Osteocyte (in vitro differentiated cells): ENCODE measurements at regions not wholly inside any gene's neighbourhood (a gene's known extent, or its start where the extent isn't known, plus 50 kb on each side); places are given as distances from the start of the nearest gene placed in this dataset.

Experiments used
- DNase-seq: peaks from one replicate; pipeline ENCODE4 v3.0.0; 2021; ENCODE audit warnings: mixed read lengths; ENCODE audit not compliant: unreplicated experiment; ENCODE audit errors: extremely low spot score
- H3K27ac Mint-ChIP-seq: one replicate; pipeline ENCODE4 v1.8.0; 2021; ENCODE audit warnings: mild to moderate bottlenecking, mixed read lengths; ENCODE audit not compliant: unreplicated experiment
- H3K27me3 Mint-ChIP-seq: one replicate; pipeline ENCODE4 v1.8.0; 2021; ENCODE audit warnings: mixed read lengths; ENCODE audit not compliant: unreplicated experiment
- H3K36me3 Mint-ChIP-seq: one replicate; pipeline ENCODE4 v1.8.0; 2021; ENCODE audit warnings: mixed read lengths; ENCODE audit not compliant: unreplicated experiment
- H3K4me1 Mint-ChIP-seq: one replicate; pipeline ENCODE4 v1.8.0; 2021; ENCODE audit warnings: mixed read lengths; ENCODE audit not compliant: unreplicated experiment
- H3K4me3 Mint-ChIP-seq: one replicate; pipeline ENCODE4 v1.8.0; 2021; ENCODE audit warnings: mild to moderate bottlenecking, moderate library complexity, mixed read lengths; ENCODE audit not compliant: unreplicated experiment
- H3K9me3 Mint-ChIP-seq: one replicate; pipeline ENCODE4 v1.8.0; 2021; ENCODE audit warnings: mixed read lengths; ENCODE audit not compliant: unreplicated experiment
- TF ChIP-seq, protein P1 (sequence below): fragments of 200-600 bp; sonication (generic); IDR thresholded peaks from 2 replicates; pipeline ENCODE4 v1.5.0; 2021; ENCODE audit warnings: antibody characterized with exemption, mild to moderate bottlenecking, moderate library complexity

- Mint-ChIP-seq H3K9me3 (no peaks in the 10 kb centered on the region), H3K36me3 (no peaks in the 10 kb centered on the region), H3K4me3 (no peak overlapping the region), H3K27ac (no peak overlapping the region), H3K4me1 (peaks cover 4% of the 10 kb centered on the region), H3K27me3 (no peaks in the 10 kb centered on the region)
- DNase-seq, result no peak
- TF ChIP-seq, protein P1, sequence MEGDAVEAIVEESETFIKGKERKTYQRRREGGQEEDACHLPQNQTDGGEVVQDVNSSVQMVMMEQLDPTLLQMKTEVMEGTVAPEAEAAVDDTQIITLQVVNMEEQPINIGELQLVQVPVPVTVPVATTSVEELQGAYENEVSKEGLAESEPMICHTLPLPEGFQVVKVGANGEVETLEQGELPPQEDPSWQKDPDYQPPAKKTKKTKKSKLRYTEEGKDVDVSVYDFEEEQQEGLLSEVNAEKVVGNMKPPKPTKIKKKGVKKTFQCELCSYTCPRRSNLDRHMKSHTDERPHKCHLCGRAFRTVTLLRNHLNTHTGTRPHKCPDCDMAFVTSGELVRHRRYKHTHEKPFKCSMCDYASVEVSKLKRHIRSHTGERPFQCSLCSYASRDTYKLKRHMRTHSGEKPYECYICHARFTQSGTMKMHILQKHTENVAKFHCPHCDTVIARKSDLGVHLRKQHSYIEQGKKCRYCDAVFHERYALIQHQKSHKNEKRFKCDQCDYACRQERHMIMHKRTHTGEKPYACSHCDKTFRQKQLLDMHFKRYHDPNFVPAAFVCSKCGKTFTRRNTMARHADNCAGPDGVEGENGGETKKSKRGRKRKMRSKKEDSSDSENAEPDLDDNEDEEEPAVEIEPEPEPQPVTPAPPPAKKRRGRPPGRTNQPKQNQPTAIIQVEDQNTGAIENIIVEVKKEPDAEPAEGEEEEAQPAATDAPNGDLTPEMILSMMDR, result no peak
Measured at GRCh38 chr2:107285621-107286299, 399.8 kb upstream of the ST6GAL2 start.

GRCh38 chr2:107290041-107290440 lies 404.1 kb upstream of the ST6GAL2 start:
- DNase-seq, result no peak
- no peaks in the 10 kb centered on the region for H3K9me3 Mint-ChIP-seq
- peaks cover under 1% of the 10 kb centered on the region for H3K36me3 Mint-ChIP-seq
- TF ChIP-seq, protein P1, result no peak
- no peak overlapping the region for H3K27ac Mint-ChIP-seq
- no peaks in the 10 kb centered on the region for H3K27me3 Mint-ChIP-seq
- H3K4me3 Mint-ChIP-seq, result no peak overlapping the region
- peaks cover 2% of the 10 kb centered on the region for H3K4me1 Mint-ChIP-seq

DNA sequence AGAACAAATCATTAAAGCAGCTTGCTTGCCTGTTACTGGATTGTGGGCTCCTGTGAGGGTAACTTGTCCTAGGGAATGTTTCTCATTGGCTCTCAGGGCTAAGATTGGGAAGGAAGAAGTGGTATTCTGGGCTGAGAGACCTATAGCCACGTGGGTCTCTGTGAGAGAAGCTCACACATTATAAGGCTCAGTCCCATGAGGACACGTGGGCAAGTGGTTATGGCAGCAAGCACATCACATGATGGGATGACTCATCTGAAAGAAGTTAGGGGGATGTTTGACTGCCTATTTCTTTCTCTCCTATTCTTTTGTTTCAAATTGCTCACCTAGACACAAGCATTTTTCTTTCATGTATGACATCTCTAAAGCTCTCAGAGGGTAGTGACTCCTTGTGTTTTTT lies 418.0 kb upstream of the ST6GAL2 start:
- no peak for DNase-seq
- H3K27me3 Mint-ChIP-seq, result peaks cover 24% of the 10 kb centered on the region
- TF ChIP-seq, protein P1, result no peak
- H3K4me3 Mint-ChIP-seq, result no peak overlapping the region
- H3K9me3 Mint-ChIP-seq, result peaks cover 6% of the 10 kb centered on the region
- H3K4me1 Mint-ChIP-seq, result peaks cover 14% of the 10 kb centered on the region
- H3K36me3 Mint-ChIP-seq, result peaks cover 6% of the 10 kb centered on the region
- H3K27ac Mint-ChIP-seq, result no peak overlapping the region

- Mint-ChIP-seq H3K4me3 (no peak overlapping the region), H3K9me3 (peaks cover 6% of the 10 kb centered on the region), H3K4me1 (peaks cover 16% of the 10 kb centered on the region), H3K36me3 (peaks cover 9% of the 10 kb centered on the region), H3K27ac (no peak overlapping the region), H3K27me3 (peaks cover 20% of the 10 kb centered on the region)
- TF ChIP-seq, protein P1, result no peak
- DNase-seq, result no peak
Measured at GRCh38 chr2:107305966-107306365, 420.0 kb upstream of the ST6GAL2 start.

- Mint-ChIP-seq H3K36me3 (peaks cover 9% of the 10 kb centered on the region), H3K27me3 (peaks cover 11% of the 10 kb centered on the region), H3K4me1 (peaks cover 16% of the 10 kb centered on the region), H3K4me3 (no peak overlapping the region), H3K9me3 (peaks cover 6% of the 10 kb centered on the region), H3K27ac (no peak overlapping the region)
- TF ChIP-seq, protein P1, result no peak
- DNase-seq, result no peak
Measured at GRCh38 chr2:107306881-107307280, 420.9 kb upstream of the ST6GAL2 start.
